ENCODE measurements at regions not wholly inside any gene's neighbourhood (a gene's known extent, or its start where the extent isn't known, plus 50 kb on each side); places are given as distances from the start of the nearest gene placed in this dataset.

- no peak overlapping the region for H3K27ac ChIP-seq (ENCODE audit: low read depth, low read length)
Observed at GRCh38 chr7:15954671-15955354, 268.3 kb upstream of the MEOX2 start.

DNA sequence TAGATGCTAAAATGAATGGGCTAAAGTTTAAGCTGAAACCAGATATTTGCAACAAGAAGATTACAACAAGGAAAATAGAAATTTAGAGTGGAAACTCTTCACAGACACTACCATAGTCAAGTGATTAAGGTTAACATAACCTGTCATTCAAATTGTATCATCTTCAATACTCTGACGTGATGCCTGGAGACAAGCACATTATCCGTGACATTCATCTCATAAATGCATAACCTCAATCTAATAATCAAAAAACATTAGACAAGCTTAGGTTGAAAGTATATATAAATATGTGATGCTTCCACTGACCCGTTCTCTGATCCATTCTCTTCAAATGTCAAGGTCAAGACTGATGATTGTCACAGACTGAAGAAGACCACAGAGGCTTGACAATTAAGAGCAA is 263.8 kb upstream of the MEOX2 start:
- no peak overlapping the region for H3K9ac ChIP-seq (ENCODE audit: low read depth in 1 of 2, low read length in 2 of 2)
- no peak overlapping the region for H3K4me3 ChIP-seq (ENCODE audit: low read depth in 1 of 2, low read length in 2 of 2)
- H3K27me3 ChIP-seq (ENCODE audit: control insufficient read depth in 1 of 2, insufficient read depth in 2 of 2, low read length in 2 of 2) = no peaks in the 10 kb centered on the region
- no peaks in the 10 kb centered on the region for H3K4me1 ChIP-seq (ENCODE audit: control insufficient read depth in 1 of 2, insufficient read depth in 2 of 2, low read length in 2 of 2)
- no peaks in the 10 kb centered on the region for H3K36me3 ChIP-seq (ENCODE audit: control insufficient read depth in 1 of 2, insufficient read depth in 2 of 2, low read length in 2 of 2)
- H3K27ac ChIP-seq (ENCODE audit: low read depth, low read length) = no peak overlapping the region
- no peaks in the 10 kb centered on the region for H3K9me3 ChIP-seq (ENCODE audit: control insufficient read depth in 1 of 2, low read length in 2 of 2)

More at GRCh38 chr7:15954671-15955354, 268.3 kb upstream of the MEOX2 start:
- H3K4me1 ChIP-seq (ENCODE audit: control insufficient read depth in 1 of 2, insufficient read depth in 2 of 2, low read length in 2 of 2) = no peaks in the 10 kb centered on the region
- H3K9me3 ChIP-seq (ENCODE audit: control insufficient read depth in 1 of 2, low read length in 2 of 2) = no peaks in the 10 kb centered on the region
- no peaks in the 10 kb centered on the region for H3K27me3 ChIP-seq (ENCODE audit: control insufficient read depth in 1 of 2, insufficient read depth in 2 of 2, low read length in 2 of 2)
- H3K36me3 ChIP-seq (ENCODE audit: control insufficient read depth in 1 of 2, insufficient read depth in 2 of 2, low read length in 2 of 2) = no peaks in the 10 kb centered on the region
- no peak overlapping the region for H3K9ac ChIP-seq (ENCODE audit: low read depth in 1 of 2, low read length in 2 of 2)
- no peak overlapping the region for H3K4me3 ChIP-seq (ENCODE audit: low read depth in 1 of 2, low read length in 2 of 2)

DNA sequence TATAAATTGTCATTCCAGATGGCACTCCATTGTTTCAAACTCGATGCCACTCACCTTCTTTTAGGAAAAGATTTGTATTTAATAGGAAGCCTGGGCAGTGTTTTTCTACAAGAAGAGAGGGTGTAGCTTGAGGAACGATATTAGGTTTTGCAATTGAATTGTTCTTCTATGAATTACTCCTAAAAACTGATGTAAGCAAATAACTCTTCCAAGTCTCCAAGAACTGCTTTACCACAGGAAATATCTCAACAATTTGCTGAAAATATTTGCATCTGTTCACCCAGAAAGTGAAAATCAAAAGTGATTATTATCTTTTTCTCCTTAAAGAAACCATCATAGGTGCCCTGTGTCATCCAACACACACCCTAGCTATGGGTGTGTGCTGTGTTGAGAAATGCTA is 261.3 kb upstream of the MEOX2 start:
- no peaks in the 10 kb centered on the region for H3K4me1 ChIP-seq (ENCODE audit: control insufficient read depth in 1 of 2, insufficient read depth in 2 of 2, low read length in 2 of 2)

GRCh38 chr7:15938115-15938514 is 251.6 kb upstream of the MEOX2 start:
- no peak overlapping the region for H3K9ac ChIP-seq (ENCODE audit: low read depth in 1 of 2, low read length in 2 of 2)
- no peaks in the 10 kb centered on the region for H3K36me3 ChIP-seq (ENCODE audit: control insufficient read depth in 1 of 2, insufficient read depth in 2 of 2, low read length in 2 of 2)
- no peak overlapping the region for H3K4me3 ChIP-seq (ENCODE audit: low read depth in 1 of 2, low read length in 2 of 2)
- H3K9me3 ChIP-seq (ENCODE audit: control insufficient read depth in 1 of 2, low read length in 2 of 2) = no peaks in the 10 kb centered on the region
- H3K4me1 ChIP-seq (ENCODE audit: control insufficient read depth in 1 of 2, insufficient read depth in 2 of 2, low read length in 2 of 2) = no peaks in the 10 kb centered on the region
- H3K27ac ChIP-seq (ENCODE audit: low read depth, low read length) = no peak overlapping the region
- no peaks in the 10 kb centered on the region for H3K27me3 ChIP-seq (ENCODE audit: control insufficient read depth in 1 of 2, insufficient read depth in 2 of 2, low read length in 2 of 2)

More for the DNA sequence above, 261.3 kb upstream of the MEOX2 start:
- no peak overlapping the region for H3K9ac ChIP-seq (ENCODE audit: low read depth in 1 of 2, low read length in 2 of 2)
- H3K9me3 ChIP-seq (ENCODE audit: control insufficient read depth in 1 of 2, low read length in 2 of 2) = no peaks in the 10 kb centered on the region
- no peaks in the 10 kb centered on the region for H3K27me3 ChIP-seq (ENCODE audit: control insufficient read depth in 1 of 2, insufficient read depth in 2 of 2, low read length in 2 of 2)
- H3K27ac ChIP-seq (ENCODE audit: low read depth, low read length) = no peak overlapping the region
- H3K4me3 ChIP-seq (ENCODE audit: low read depth in 1 of 2, low read length in 2 of 2) = no peak overlapping the region
- H3K36me3 ChIP-seq (ENCODE audit: control insufficient read depth in 1 of 2, insufficient read depth in 2 of 2, low read length in 2 of 2) = no peaks in the 10 kb centered on the region

GRCh38 chr7:15937571-15937970 is 251.1 kb upstream of the MEOX2 start:
- Histone ChIP-seq H3K4me1 (ENCODE audit: control insufficient read depth in 1 of 2, insufficient read depth in 2 of 2, low read length in 2 of 2) (no peaks in the 10 kb centered on the region), H3K27ac (ENCODE audit: low read depth, low read length) (no peak overlapping the region), H3K27me3 (ENCODE audit: control insufficient read depth in 1 of 2, insufficient read depth in 2 of 2, low read length in 2 of 2) (no peaks in the 10 kb centered on the region), H3K36me3 (ENCODE audit: control insufficient read depth in 1 of 2, insufficient read depth in 2 of 2, low read length in 2 of 2) (no peaks in the 10 kb centered on the region), H3K9ac (ENCODE audit: low read depth in 1 of 2, low read length in 2 of 2) (no peak overlapping the region), H3K4me3 (ENCODE audit: low read depth in 1 of 2, low read length in 2 of 2) (no peak overlapping the region), H3K9me3 (ENCODE audit: control insufficient read depth in 1 of 2, low read length in 2 of 2) (no peaks in the 10 kb centered on the region)

DNA sequence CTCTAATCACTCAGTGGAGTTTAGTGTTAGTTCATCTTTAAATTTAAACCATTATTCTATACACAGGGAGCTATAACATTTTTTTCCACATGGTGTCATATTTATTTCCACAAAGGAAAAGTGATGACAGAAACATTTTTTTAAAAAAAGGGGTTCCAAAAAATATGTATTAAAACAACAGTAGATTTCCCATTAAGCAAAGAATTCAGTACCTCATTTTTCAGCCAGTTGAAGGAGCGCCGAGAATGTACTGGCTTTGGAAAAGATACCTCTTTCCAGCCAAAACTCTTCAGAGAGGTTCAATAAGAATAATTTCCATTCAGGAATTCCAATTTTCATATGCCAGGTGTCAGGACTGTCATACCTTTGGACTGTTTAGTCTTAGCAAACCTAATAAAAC is 250.5 kb upstream of the MEOX2 start:
- Histone ChIP-seq H3K4me3 (ENCODE audit: low read depth in 1 of 2, low read length in 2 of 2) (no peak overlapping the region), H3K9ac (ENCODE audit: low read depth in 1 of 2, low read length in 2 of 2) (no peak overlapping the region), H3K9me3 (ENCODE audit: control insufficient read depth in 1 of 2, low read length in 2 of 2) (no peaks in the 10 kb centered on the region), H3K27ac (ENCODE audit: low read depth, low read length) (no peak overlapping the region), H3K27me3 (ENCODE audit: control insufficient read depth in 1 of 2, insufficient read depth in 2 of 2, low read length in 2 of 2) (no peaks in the 10 kb centered on the region), H3K36me3 (ENCODE audit: control insufficient read depth in 1 of 2, insufficient read depth in 2 of 2, low read length in 2 of 2) (no peaks in the 10 kb centered on the region), H3K4me1 (ENCODE audit: control insufficient read depth in 1 of 2, insufficient read depth in 2 of 2, low read length in 2 of 2) (no peaks in the 10 kb centered on the region)

GRCh38 chr7:15932318-15932717 is 245.8 kb upstream of the MEOX2 start:
- Histone ChIP-seq H3K27ac (ENCODE audit: low read depth, low read length) (no peak overlapping the region), H3K27me3 (ENCODE audit: control insufficient read depth in 1 of 2, insufficient read depth in 2 of 2, low read length in 2 of 2) (no peaks in the 10 kb centered on the region), H3K4me1 (ENCODE audit: control insufficient read depth in 1 of 2, insufficient read depth in 2 of 2, low read length in 2 of 2) (no peaks in the 10 kb centered on the region), H3K36me3 (ENCODE audit: control insufficient read depth in 1 of 2, insufficient read depth in 2 of 2, low read length in 2 of 2) (no peaks in the 10 kb centered on the region), H3K9me3 (ENCODE audit: control insufficient read depth in 1 of 2, low read length in 2 of 2) (no peaks in the 10 kb centered on the region), H3K4me3 (ENCODE audit: low read depth in 1 of 2, low read length in 2 of 2) (no peak overlapping the region), H3K9ac (ENCODE audit: low read depth in 1 of 2, low read length in 2 of 2) (no peak overlapping the region)

DNA sequence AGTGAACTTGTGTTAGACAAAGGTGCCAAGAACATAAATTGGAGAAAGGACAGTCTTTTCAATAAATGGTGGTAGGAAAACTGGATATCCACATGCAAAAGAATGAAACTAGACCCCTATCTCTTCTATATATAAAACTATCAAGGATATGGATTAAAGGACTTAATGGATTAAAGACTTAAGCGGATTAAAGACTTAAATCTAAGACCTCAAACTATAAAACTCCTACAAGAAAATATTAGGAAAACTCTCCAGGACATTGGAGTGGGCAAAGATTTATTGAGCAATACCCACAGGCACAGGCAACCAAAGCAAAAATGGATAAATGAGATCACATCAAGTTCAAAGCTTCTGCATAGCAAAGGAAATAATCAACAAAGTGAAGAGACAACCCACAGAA is 242.9 kb upstream of the MEOX2 start:
- H3K9ac ChIP-seq (ENCODE audit: low read depth in 1 of 2, low read length in 2 of 2) = no peak overlapping the region
- H3K27ac ChIP-seq (ENCODE audit: low read depth, low read length) = no peak overlapping the region
- no peaks in the 10 kb centered on the region for H3K36me3 ChIP-seq (ENCODE audit: control insufficient read depth in 1 of 2, insufficient read depth in 2 of 2, low read length in 2 of 2)
- no peak overlapping the region for H3K4me3 ChIP-seq (ENCODE audit: low read depth in 1 of 2, low read length in 2 of 2)
- no peaks in the 10 kb centered on the region for H3K9me3 ChIP-seq (ENCODE audit: control insufficient read depth in 1 of 2, low read length in 2 of 2)
- H3K27me3 ChIP-seq (ENCODE audit: control insufficient read depth in 1 of 2, insufficient read depth in 2 of 2, low read length in 2 of 2) = no peaks in the 10 kb centered on the region
- H3K4me1 ChIP-seq (ENCODE audit: control insufficient read depth in 1 of 2, insufficient read depth in 2 of 2, low read length in 2 of 2) = no peaks in the 10 kb centered on the region

- Histone ChIP-seq H3K36me3 (ENCODE audit: control insufficient read depth in 1 of 2, insufficient read depth in 2 of 2, low read length in 2 of 2) (no peaks in the 10 kb centered on the region), H3K9me3 (ENCODE audit: control insufficient read depth in 1 of 2, low read length in 2 of 2) (no peaks in the 10 kb centered on the region), H3K4me1 (ENCODE audit: control insufficient read depth in 1 of 2, insufficient read depth in 2 of 2, low read length in 2 of 2) (no peaks in the 10 kb centered on the region), H3K27ac (ENCODE audit: low read depth, low read length) (no peak overlapping the region), H3K4me3 (ENCODE audit: low read depth in 1 of 2, low read length in 2 of 2) (no peak overlapping the region), H3K9ac (ENCODE audit: low read depth in 1 of 2, low read length in 2 of 2) (no peak overlapping the region), H3K27me3 (ENCODE audit: control insufficient read depth in 1 of 2, insufficient read depth in 2 of 2, low read length in 2 of 2) (no peaks in the 10 kb centered on the region)
Observed at GRCh38 chr7:15925608-15926007, 239.1 kb upstream of the MEOX2 start.

DNA sequence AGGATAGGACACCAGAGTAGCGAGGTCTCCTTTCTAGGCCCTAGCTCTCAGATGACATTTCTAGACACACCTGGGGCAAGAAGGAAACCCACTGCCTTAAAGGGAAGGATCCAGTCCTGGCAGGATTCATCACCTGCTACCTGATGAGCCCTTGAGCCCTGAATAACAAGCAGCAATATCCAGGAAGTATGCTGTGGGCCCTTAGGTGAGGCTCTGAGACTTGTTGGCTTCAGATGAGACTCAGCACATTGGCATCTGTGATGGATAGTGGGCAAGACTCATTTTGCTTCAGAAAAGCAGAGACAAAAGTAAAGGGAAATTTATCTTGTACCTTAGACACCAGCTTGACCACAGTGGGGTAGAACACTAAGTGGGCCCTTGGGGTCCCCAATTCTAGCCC is 238.4 kb upstream of the MEOX2 start:
- H3K27ac ChIP-seq (ENCODE audit: low read depth, low read length) = no peak overlapping the region

DNA sequence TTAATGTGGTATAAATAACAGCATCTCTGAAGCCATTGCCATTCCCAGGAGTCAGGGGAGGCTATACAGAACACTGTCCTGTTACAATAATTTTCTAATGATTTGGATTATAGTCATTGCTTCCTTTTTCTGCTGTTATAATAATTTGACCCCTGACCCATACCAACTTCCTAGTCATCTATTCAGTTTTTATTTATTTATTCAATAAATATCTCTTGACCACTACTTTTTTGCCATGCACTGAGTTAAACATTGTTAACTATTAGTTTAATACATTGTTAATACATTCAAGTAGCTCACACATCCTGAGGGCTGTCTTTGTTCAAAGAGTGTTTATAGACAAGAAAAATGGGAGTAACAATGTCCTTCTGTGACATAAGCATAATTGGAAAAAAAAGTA is 235.5 kb upstream of the MEOX2 start:
- Histone ChIP-seq H3K27me3 (ENCODE audit: control insufficient read depth in 1 of 2, insufficient read depth in 2 of 2, low read length in 2 of 2) (no peaks in the 10 kb centered on the region), H3K4me1 (ENCODE audit: control insufficient read depth in 1 of 2, insufficient read depth in 2 of 2, low read length in 2 of 2) (no peaks in the 10 kb centered on the region), H3K9me3 (ENCODE audit: control insufficient read depth in 1 of 2, low read length in 2 of 2) (no peaks in the 10 kb centered on the region), H3K36me3 (ENCODE audit: control insufficient read depth in 1 of 2, insufficient read depth in 2 of 2, low read length in 2 of 2) (no peaks in the 10 kb centered on the region), H3K4me3 (ENCODE audit: low read depth in 1 of 2, low read length in 2 of 2) (no peak overlapping the region), H3K9ac (ENCODE audit: low read depth in 1 of 2, low read length in 2 of 2) (no peak overlapping the region), H3K27ac (ENCODE audit: low read depth, low read length) (no peak overlapping the region)

More for the DNA sequence above, 238.4 kb upstream of the MEOX2 start:
- Histone ChIP-seq H3K27me3 (ENCODE audit: control insufficient read depth in 1 of 2, insufficient read depth in 2 of 2, low read length in 2 of 2) (no peaks in the 10 kb centered on the region), H3K36me3 (ENCODE audit: control insufficient read depth in 1 of 2, insufficient read depth in 2 of 2, low read length in 2 of 2) (no peaks in the 10 kb centered on the region), H3K4me1 (ENCODE audit: control insufficient read depth in 1 of 2, insufficient read depth in 2 of 2, low read length in 2 of 2) (no peaks in the 10 kb centered on the region), H3K9me3 (ENCODE audit: control insufficient read depth in 1 of 2, low read length in 2 of 2) (no peaks in the 10 kb centered on the region), H3K9ac (ENCODE audit: low read depth in 1 of 2, low read length in 2 of 2) (no peak overlapping the region), H3K4me3 (ENCODE audit: low read depth in 1 of 2, low read length in 2 of 2) (no peak overlapping the region)

Data from duodenal mucosa (tissue), 2 donors.